Sigmoid colon (tissue), 4 donors: ENCODE measurements at regions not wholly inside any gene's neighbourhood (a gene's known extent, or its start where the extent isn't known, plus 50 kb on each side); places are given as distances from the start of the nearest gene placed in this dataset.

Experiments
- EP300 ChIP-seq, 4 donors: sonication (generic); formaldehyde crosslinking; IDR thresholded peaks; one replicate each; pipeline ENCODE4 v1.6.1; 2017; ENCODE audit warnings: antibody characterized with exemption in 4 of 4
- POLR2A ChIP-seq, 2 donors: fragments of 450-650 bp; IDR thresholded peaks; one replicate each; pipeline ENCODE4 v1.6.1; 2016; ENCODE audit warnings: antibody characterized with exemption in 2 of 2, mild to moderate bottlenecking in 2 of 2, moderate library complexity in 2 of 2
- POLR2AphosphoS5 ChIP-seq, 4 donors: sonication (generic); formaldehyde crosslinking; IDR thresholded peaks; one replicate each; pipeline ENCODE4 v1.6.1; 2017; ENCODE audit warnings: antibody characterized with exemption in 4 of 4
- TF ChIP-seq, protein P1 (sequence below), 4 experiments: fragments of 450-650 bp in 3 of 4; fragments of 200-600 bp in 1 of 4; IDR thresholded peaks; one replicate each; pipeline ENCODE4 v1.5.1; 2016 to 2019; ENCODE audit warnings: antibody characterized with exemption in 4 of 4, mild to moderate bottlenecking in 3 of 4, moderate library complexity in 2 of 4

DNA sequence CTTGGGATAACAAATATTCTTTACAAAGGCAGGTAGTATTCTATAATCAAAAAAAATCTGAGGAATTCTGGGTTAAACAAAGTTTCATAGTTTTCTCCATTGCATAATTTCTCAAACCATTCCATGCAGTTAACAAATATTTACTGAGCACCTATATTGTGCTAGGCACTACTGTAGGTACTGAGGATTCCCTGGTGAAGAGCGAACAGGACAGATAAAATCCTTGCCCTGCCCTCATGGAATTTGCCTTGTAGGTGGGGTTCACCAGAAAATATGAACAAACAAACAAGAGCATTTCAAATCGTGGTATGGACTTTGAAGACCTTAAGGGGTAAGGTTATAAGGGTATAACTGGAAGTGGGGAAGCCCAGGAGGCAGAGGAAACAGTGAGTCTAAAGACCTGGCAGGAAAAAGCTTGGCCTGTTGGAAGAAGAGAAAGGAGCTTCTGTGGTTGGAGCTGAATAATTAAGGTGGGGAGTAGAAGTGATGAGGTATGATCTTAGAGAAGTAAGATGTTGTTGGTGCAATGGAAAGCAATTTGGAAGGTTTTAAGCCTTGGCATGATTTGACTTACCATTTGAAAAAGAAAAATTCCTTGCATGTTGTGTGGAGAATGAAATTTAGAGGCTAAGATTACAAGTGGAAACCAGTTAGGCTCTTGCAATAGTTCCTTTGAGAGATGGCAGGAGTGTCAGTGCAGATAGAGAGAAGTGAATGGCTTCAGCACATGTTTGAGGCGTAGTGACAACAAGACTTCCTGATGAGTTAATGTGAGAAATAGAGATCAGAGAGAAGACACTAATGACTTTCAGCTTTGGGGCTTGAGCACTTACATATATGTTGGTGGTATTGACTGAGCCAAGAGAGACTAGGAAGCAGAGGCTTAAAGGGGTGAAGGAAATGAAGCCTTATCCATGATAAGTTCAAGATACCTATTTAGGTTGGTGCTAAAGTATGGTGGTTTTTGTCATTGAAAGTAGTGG, 55.7 kb upstream of the PICALM start:
- TF ChIP-seq EP300 (IDR thresholded peaks at IDR 0.05) (no peak), POLR2A (IDR thresholded peaks at IDR 0.05) (no peak), POLR2AphosphoS5 (IDR thresholded peaks at IDR 0.05) (no peak)
- TF ChIP-seq, protein P1, sequence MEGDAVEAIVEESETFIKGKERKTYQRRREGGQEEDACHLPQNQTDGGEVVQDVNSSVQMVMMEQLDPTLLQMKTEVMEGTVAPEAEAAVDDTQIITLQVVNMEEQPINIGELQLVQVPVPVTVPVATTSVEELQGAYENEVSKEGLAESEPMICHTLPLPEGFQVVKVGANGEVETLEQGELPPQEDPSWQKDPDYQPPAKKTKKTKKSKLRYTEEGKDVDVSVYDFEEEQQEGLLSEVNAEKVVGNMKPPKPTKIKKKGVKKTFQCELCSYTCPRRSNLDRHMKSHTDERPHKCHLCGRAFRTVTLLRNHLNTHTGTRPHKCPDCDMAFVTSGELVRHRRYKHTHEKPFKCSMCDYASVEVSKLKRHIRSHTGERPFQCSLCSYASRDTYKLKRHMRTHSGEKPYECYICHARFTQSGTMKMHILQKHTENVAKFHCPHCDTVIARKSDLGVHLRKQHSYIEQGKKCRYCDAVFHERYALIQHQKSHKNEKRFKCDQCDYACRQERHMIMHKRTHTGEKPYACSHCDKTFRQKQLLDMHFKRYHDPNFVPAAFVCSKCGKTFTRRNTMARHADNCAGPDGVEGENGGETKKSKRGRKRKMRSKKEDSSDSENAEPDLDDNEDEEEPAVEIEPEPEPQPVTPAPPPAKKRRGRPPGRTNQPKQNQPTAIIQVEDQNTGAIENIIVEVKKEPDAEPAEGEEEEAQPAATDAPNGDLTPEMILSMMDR (IDR thresholded peaks at IDR 0.05) = no peak
